Vagina (tissue), 2 donors: ENCODE measurements at regions not wholly inside any gene's neighbourhood (a gene's known extent, or its start where the extent isn't known, plus 50 kb on each side); places are given as distances from the start of the nearest gene placed in this dataset.

Source experiments
- DNase-seq, 2 donors: peaks; one replicate each; pipeline ENCODE4 v3.0.0-alpha.2; 2017; ENCODE audit errors: extremely low spot score in 2 of 2
- H3K27ac ChIP-seq: fragments of 200-600 bp; sonication (generic); one replicate; pipeline ENCODE4 v1.5.1; 2019
- H3K27me3 ChIP-seq: fragments of 200-600 bp; sonication (generic); one replicate; pipeline ENCODE4 v1.5.1; 2019
- H3K36me3 ChIP-seq, 2 donors: fragments of 200-600 bp; sonication (generic); one replicate each; pipeline ENCODE4 v1.5.1; 2017 to 2019
- H3K4me1 ChIP-seq: fragments of 200-600 bp; sonication (generic); one replicate; pipeline ENCODE4 v1.5.1; 2019
- H3K4me3 ChIP-seq, 2 donors: fragments of 200-600 bp; sonication (generic); 1 replicate in 1 of 2; 2 replicates in 1 of 2; pipeline ENCODE4 v1.5.1; 2016 to 2019
- H3K9me3 ChIP-seq: fragments of 200-600 bp; sonication (generic); one replicate; pipeline ENCODE4 v1.5.1; 2019
- CTCF ChIP-seq, 3 experiments: fragments of 450-650 bp in 2 of 3; fragments of 200-600 bp in 1 of 3; sonication (generic) in 1 of 3; IDR thresholded peaks; one replicate each; pipeline ENCODE4 v1.5.1; 2017 to 2019; ENCODE audit warnings: antibody characterized with exemption in 3 of 3, mild to moderate bottlenecking in 2 of 3, moderate library complexity in 2 of 3
- POLR2A ChIP-seq, 2 donors: fragments of 450-650 bp; IDR thresholded peaks; one replicate each; pipeline ENCODE4 v1.6.1; 2017; ENCODE audit warnings: antibody characterized with exemption in 2 of 2, mild to moderate bottlenecking in 2 of 2, moderate library complexity in 2 of 2
- POLR2AphosphoS5 ChIP-seq, 2 donors: sonication (generic); formaldehyde crosslinking; IDR thresholded peaks; one replicate each; pipeline ENCODE4 v1.9.0; 2017; ENCODE audit warnings: antibody characterized with exemption in 2 of 2, mild to moderate bottlenecking in 2 of 2, low read depth in 1 of 2; ENCODE audit not compliant: insufficient read depth in 1 of 2
- intact Hi-C: fragments of 100-400 bp; cut with DNase I; formaldehyde crosslinking; loops from one replicate; pipeline ENCODE4 v1.15.1; 2023

- Histone ChIP-seq H3K36me3 (no peaks in the 10 kb centered on the region), H3K9me3 (no peaks in the 10 kb centered on the region), H3K4me3 (no peak overlapping the region), H3K27me3 (no peaks in the 10 kb centered on the region), H3K27ac (no peak overlapping the region), H3K4me1 (no peaks in the 10 kb centered on the region)
- intact Hi-C loops = no loop called here
- no peak for TF ChIP-seq CTCF (IDR thresholded peaks at IDR 0.05)
- no peak for TF ChIP-seq POLR2A (IDR thresholded peaks at IDR 0.05)
- TF ChIP-seq POLR2AphosphoS5 (IDR thresholded peaks at IDR 0.05; ENCODE audit: insufficient read depth in 1 of 2, low read depth in 1 of 2) = no peak
- no peak for DNase-seq
Measured at GRCh38 chr12:13790317-13790716, 191.1 kb downstream of the GRIN2B start.

GRCh38 chr12:13788626-13789025 is 192.8 kb downstream of the GRIN2B start:
- H3K27me3 ChIP-seq = no peaks in the 10 kb centered on the region
- intact Hi-C loops = no loop called here
- no peak overlapping the region for H3K4me3 ChIP-seq
- no peaks in the 10 kb centered on the region for H3K36me3 ChIP-seq
- H3K9me3 ChIP-seq = no peaks in the 10 kb centered on the region
- H3K4me1 ChIP-seq = no peaks in the 10 kb centered on the region
- no peak for TF ChIP-seq CTCF (IDR thresholded peaks at IDR 0.05)
- TF ChIP-seq POLR2A (IDR thresholded peaks at IDR 0.05) = no peak
- TF ChIP-seq POLR2AphosphoS5 (IDR thresholded peaks at IDR 0.05; ENCODE audit: insufficient read depth in 1 of 2, low read depth in 1 of 2) = no peak
- no peak for DNase-seq
- no peak overlapping the region for H3K27ac ChIP-seq

GRCh38 chr12:13786646-13787045 is 194.8 kb downstream of the GRIN2B start:
- H3K27ac ChIP-seq = no peak overlapping the region
- intact Hi-C loops = no loop called here
- no peaks in the 10 kb centered on the region for H3K9me3 ChIP-seq
- TF ChIP-seq POLR2AphosphoS5 (IDR thresholded peaks at IDR 0.05; ENCODE audit: insufficient read depth in 1 of 2, low read depth in 1 of 2) (no peak), CTCF (IDR thresholded peaks at IDR 0.05) (no peak), POLR2A (IDR thresholded peaks at IDR 0.05) (no peak)
- no peak for DNase-seq
- H3K27me3 ChIP-seq = no peaks in the 10 kb centered on the region
- H3K4me1 ChIP-seq = no peaks in the 10 kb centered on the region
- H3K4me3 ChIP-seq = no peak overlapping the region
- no peaks in the 10 kb centered on the region for H3K36me3 ChIP-seq

- Histone ChIP-seq H3K36me3 (no peaks in the 10 kb centered on the region), H3K4me1 (no peaks in the 10 kb centered on the region), H3K9me3 (no peaks in the 10 kb centered on the region), H3K27ac (no peak overlapping the region), H3K4me3 (no peak overlapping the region), H3K27me3 (no peaks in the 10 kb centered on the region)
- TF ChIP-seq POLR2AphosphoS5 (IDR thresholded peaks at IDR 0.05; ENCODE audit: insufficient read depth in 1 of 2, low read depth in 1 of 2) (no peak), CTCF (IDR thresholded peaks at IDR 0.05) (no peak), POLR2A (IDR thresholded peaks at IDR 0.05) (no peak)
- no peak for DNase-seq
- intact Hi-C loops = no loop called here
Measured at GRCh38 chr12:13784504-13784903, 196.9 kb downstream of the GRIN2B start.

GRCh38 chr12:13780453-13780852 is 200.9 kb downstream of the GRIN2B start:
- TF ChIP-seq CTCF (IDR thresholded peaks at IDR 0.05) = no peak
- no peak for TF ChIP-seq POLR2AphosphoS5 (IDR thresholded peaks at IDR 0.05; ENCODE audit: insufficient read depth in 1 of 2, low read depth in 1 of 2)
- TF ChIP-seq POLR2A (IDR thresholded peaks at IDR 0.05) = no peak
- Histone ChIP-seq H3K27ac (no peak overlapping the region), H3K36me3 (no peaks in the 10 kb centered on the region), H3K9me3 (no peaks in the 10 kb centered on the region), H3K4me3 (no peak overlapping the region), H3K27me3 (no peaks in the 10 kb centered on the region), H3K4me1 (no peaks in the 10 kb centered on the region)
- intact Hi-C loops = no loop called here
- DNase-seq = no peak
